WTC11 (cell line): ENCODE measurements at regions not wholly inside any gene's neighbourhood (a gene's known extent, or its start where the extent isn't known, plus 50 kb on each side); places are given as distances from the start of the nearest gene placed in this dataset.

Experiments
- ATAC-seq: fragments of 200-7000 bp; cut with Tn5 transposase; 2 replicates; pipeline ENCODE4 v1.10.0; 2021; ENCODE audit warnings: mild to moderate bottlenecking, moderate library complexity
- CTCF ChIA-PET: fragments of 300-600 bp; sonication (Branson Sonifier 250); formaldehyde crosslinking; loops from one replicate; lab custom pipeline; 2021; ENCODE audit warnings: antibody characterized with exemption; lab: Charles Lee
- POLR2A ChIA-PET: fragments of 350-600 bp; sonication (Branson Sonifier 250); formaldehyde crosslinking; loops from one replicate; lab custom pipeline; 2021; ENCODE audit warnings: antibody characterized with exemption; lab: Charles Lee
- DNase-seq: peaks from one replicate; pipeline ENCODE4 v3.0.0; 2021; ENCODE audit warnings: low spot score
- H3K27ac Mint-ChIP-seq: 2 replicates; pipeline ENCODE4 v1.8.0; 2021; ENCODE audit warnings: mixed read lengths
- H3K27me3 Mint-ChIP-seq: 2 replicates; pipeline ENCODE4 v1.8.0; 2021; ENCODE audit warnings: low read depth, mild to moderate bottlenecking, moderate library complexity, mixed read lengths
- H3K36me3 Mint-ChIP-seq: 2 replicates; pipeline ENCODE4 v1.8.0; 2021; ENCODE audit warnings: mixed read lengths
- H3K4me1 Mint-ChIP-seq: 2 replicates; pipeline ENCODE4 v1.8.0; 2022; ENCODE audit warnings: mixed read lengths
- H3K4me3 Mint-ChIP-seq: 2 replicates; pipeline ENCODE4 v1.8.0; 2021; ENCODE audit warnings: mild to moderate bottlenecking, moderate library complexity, mixed read lengths
- H3K9me3 Mint-ChIP-seq: 2 replicates; pipeline ENCODE4 v1.8.0; 2021; ENCODE audit warnings: mixed read lengths
- FOXK1 ChIP-seq: sonication (generic); formaldehyde crosslinking; IDR thresholded peaks from 2 replicates; pipeline ENCODE4 v1.8.0; 2022; ENCODE audit warnings: mild to moderate bottlenecking, moderate library complexity, missing genetic modification reagents
- JAZF1 ChIP-seq: fragments of 250-450 bp; sonication (Bioruptor Pico); IDR thresholded peaks from 2 replicates; pipeline ENCODE4 v1.9.0; 2021; ENCODE audit warnings: moderate library complexity, mild to moderate bottlenecking, inconsistent platforms
- NFE2L1 ChIP-seq: sonication (generic); formaldehyde crosslinking; IDR thresholded peaks from 2 replicates; pipeline ENCODE4 v1.8.1; 2023; ENCODE audit warnings: missing genetic modification reagents
- NFYB ChIP-seq: sonication (generic); formaldehyde crosslinking; conservative IDR thresholded peaks from 2 replicates; pipeline ENCODE4 v1.8.0; 2022; ENCODE audit warnings: low read depth, missing genetic modification reagents
- NR1H2 ChIP-seq: sonication (generic); formaldehyde crosslinking; IDR thresholded peaks from 2 replicates; pipeline ENCODE4 v1.9.0; 2021; ENCODE audit warnings: mild to moderate bottlenecking, moderate library complexity, missing genetic modification reagents
- NR2C2 ChIP-seq: sonication (generic); formaldehyde crosslinking; IDR thresholded peaks from 2 replicates; pipeline ENCODE4 v1.8.0; 2022; ENCODE audit warnings: mild to moderate bottlenecking, missing genetic modification reagents
- OVOL2 ChIP-seq: fragments of 250-450 bp; sonication (Bioruptor Pico); IDR thresholded peaks from 2 replicates; pipeline ENCODE4 v1.9.0; 2021; ENCODE audit warnings: mild to moderate bottlenecking, borderline replicate concordance
- TP53 ChIP-seq: sonication (generic); formaldehyde crosslinking; IDR thresholded peaks from 2 replicates; pipeline ENCODE4 v1.8.1; 2023; ENCODE audit warnings: mild to moderate bottlenecking, missing genetic modification reagents
- ZNF121 ChIP-seq: sonication (generic); formaldehyde crosslinking; IDR thresholded peaks from 2 replicates; pipeline ENCODE4 v1.8.0; 2023; ENCODE audit warnings: missing genetic modification reagents
- ZNF138 ChIP-seq: sonication (generic); formaldehyde crosslinking; conservative IDR thresholded peaks from 2 replicates; pipeline ENCODE4 v1.8.1; 2022; ENCODE audit warnings: mild to moderate bottlenecking, moderate library complexity, missing genetic modification reagents
- ZNF219 ChIP-seq: sonication (generic); formaldehyde crosslinking; IDR thresholded peaks from 2 replicates; pipeline ENCODE4 v1.8.0; 2023; ENCODE audit warnings: missing genetic modification reagents, mild to moderate bottlenecking, borderline replicate concordance
- ZNF263 ChIP-seq: sonication (generic); formaldehyde crosslinking; IDR thresholded peaks from 2 replicates; pipeline ENCODE4 v1.8.1; 2022; ENCODE audit warnings: low read depth, mild to moderate bottlenecking, moderate library complexity, missing genetic modification reagents
- ZNF396 ChIP-seq: fragments of 250-450 bp; sonication (Bioruptor Pico); IDR thresholded peaks from 2 replicates; pipeline ENCODE4 v1.8.0; 2021; ENCODE audit warnings: mild to moderate bottlenecking, moderate library complexity, borderline replicate concordance
- TF ChIP-seq, protein P1 (sequence below): sonication (generic); formaldehyde crosslinking; IDR thresholded peaks from 2 replicates; pipeline ENCODE4 v1.8.1; 2023; ENCODE audit warnings: mild to moderate bottlenecking, missing genetic modification reagents
- TF ChIP-seq, protein P2 (sequence below): sonication (generic); formaldehyde crosslinking; IDR thresholded peaks from 2 replicates; pipeline ENCODE4 v1.8.0; 2022; ENCODE audit warnings: mild to moderate bottlenecking, missing genetic modification reagents
- TF ChIP-seq, protein P3 (sequence below): sonication (generic); formaldehyde crosslinking; IDR thresholded peaks from 2 replicates; pipeline ENCODE4 v1.8.1; 2023; ENCODE audit warnings: mild to moderate bottlenecking, missing genetic modification reagents, borderline replicate concordance
- TF ChIP-seq, protein P4 (sequence below): fragments of 250-450 bp; sonication (Bioruptor Pico); IDR thresholded peaks from 2 replicates; pipeline ENCODE4 v2.1.2; 2022; ENCODE audit warnings: mild to moderate bottlenecking, moderate library complexity
- TF ChIP-seq, protein P5 (sequence below): sonication (generic); formaldehyde crosslinking; IDR thresholded peaks from 2 replicates; pipeline ENCODE4 v1.8.1; 2023; ENCODE audit warnings: mild to moderate bottlenecking, moderate library complexity, missing genetic modification reagents
- TF ChIP-seq, protein P6 (sequence below): sonication (generic); formaldehyde crosslinking; IDR thresholded peaks from 2 replicates; pipeline ENCODE4 v1.8.1; 2023; ENCODE audit warnings: mild to moderate bottlenecking, missing genetic modification reagents, moderate library complexity
- TF ChIP-seq, protein P7 (sequence below): sonication (generic); formaldehyde crosslinking; IDR thresholded peaks from 2 replicates; pipeline ENCODE4 v1.8.0; 2022; ENCODE audit warnings: missing genetic modification reagents
- TF ChIP-seq, protein P8 (sequence below): fragments of 250-450 bp; sonication (Bioruptor Pico); IDR thresholded peaks from 2 replicates; pipeline ENCODE4 v1.9.0; 2021; ENCODE audit warnings: moderate library complexity, mild to moderate bottlenecking, inconsistent platforms, borderline replicate concordance

DNA sequence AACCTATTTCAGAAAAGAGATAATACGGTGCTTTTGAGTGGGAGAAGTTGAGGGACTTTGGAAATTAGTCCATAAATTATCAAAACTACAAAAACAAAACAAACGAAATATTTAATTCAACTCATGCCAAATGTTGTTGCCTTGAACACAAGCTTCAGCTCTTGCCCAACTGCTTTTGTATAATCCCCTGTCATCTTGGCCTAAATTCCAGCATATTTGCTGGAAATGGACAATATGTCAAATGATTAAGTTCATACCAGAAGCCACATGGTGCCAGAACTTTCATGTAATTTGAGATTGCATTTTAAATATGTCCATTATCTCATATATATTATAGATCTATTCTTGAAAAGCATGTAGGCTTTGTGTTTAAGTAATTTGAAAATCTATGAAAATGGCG lies 373.7 kb upstream of the SLITRK6 start:
- ATAC-seq: no peak
- H3K36me3 Mint-ChIP-seq: no peaks in the 10 kb centered on the region
- CTCF ChIA-PET: no interaction called here

DNA sequence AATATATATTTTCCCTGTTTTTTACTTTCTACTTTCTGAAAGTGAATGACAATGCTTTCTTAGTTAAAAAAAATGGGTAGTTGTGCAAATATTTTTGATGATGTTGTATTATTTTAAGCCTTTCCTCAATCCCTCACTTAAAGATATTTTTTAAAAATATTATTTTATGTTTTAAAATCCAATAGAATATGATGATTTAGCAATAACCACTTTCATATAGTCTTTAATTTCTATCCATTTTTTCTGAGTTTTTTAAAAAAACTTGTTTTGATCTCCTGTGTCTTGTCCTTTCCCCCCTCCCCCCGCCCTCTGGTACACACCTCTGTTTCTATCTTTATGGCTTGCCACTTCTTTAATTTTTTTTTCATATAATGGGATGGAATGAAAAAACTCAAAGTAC lies 362.0 kb upstream of the SLITRK6 start:
- Mint-ChIP-seq H3K36me3 (peaks cover 13% of the 10 kb centered on the region), H3K27me3 (no peaks in the 10 kb centered on the region), H3K9me3 (peaks cover 18% of the 10 kb centered on the region), H3K27ac (no peak overlapping the region), H3K4me1 (peaks cover 13% of the 10 kb centered on the region), H3K4me3 (no peak overlapping the region)
- CTCF ChIA-PET: no interaction called here
- DNase-seq (no peak), ATAC-seq (no peak)
- POLR2A ChIA-PET: no interaction called here
- TF ChIP-seq, protein P1, sequence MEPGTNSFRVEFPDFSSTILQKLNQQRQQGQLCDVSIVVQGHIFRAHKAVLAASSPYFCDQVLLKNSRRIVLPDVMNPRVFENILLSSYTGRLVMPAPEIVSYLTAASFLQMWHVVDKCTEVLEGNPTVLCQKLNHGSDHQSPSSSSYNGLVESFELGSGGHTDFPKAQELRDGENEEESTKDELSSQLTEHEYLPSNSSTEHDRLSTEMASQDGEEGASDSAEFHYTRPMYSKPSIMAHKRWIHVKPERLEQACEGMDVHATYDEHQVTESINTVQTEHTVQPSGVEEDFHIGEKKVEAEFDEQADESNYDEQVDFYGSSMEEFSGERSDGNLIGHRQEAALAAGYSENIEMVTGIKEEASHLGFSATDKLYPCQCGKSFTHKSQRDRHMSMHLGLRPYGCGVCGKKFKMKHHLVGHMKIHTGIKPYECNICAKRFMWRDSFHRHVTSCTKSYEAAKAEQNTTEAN (CRISPR knock-in tag): no peak
- TF ChIP-seq, protein P2, sequence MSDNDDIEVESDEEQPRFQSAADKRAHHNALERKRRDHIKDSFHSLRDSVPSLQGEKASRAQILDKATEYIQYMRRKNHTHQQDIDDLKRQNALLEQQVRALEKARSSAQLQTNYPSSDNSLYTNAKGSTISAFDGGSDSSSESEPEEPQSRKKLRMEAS (CRISPR knock-in tag): no peak
- TF ChIP-seq, protein P3, sequence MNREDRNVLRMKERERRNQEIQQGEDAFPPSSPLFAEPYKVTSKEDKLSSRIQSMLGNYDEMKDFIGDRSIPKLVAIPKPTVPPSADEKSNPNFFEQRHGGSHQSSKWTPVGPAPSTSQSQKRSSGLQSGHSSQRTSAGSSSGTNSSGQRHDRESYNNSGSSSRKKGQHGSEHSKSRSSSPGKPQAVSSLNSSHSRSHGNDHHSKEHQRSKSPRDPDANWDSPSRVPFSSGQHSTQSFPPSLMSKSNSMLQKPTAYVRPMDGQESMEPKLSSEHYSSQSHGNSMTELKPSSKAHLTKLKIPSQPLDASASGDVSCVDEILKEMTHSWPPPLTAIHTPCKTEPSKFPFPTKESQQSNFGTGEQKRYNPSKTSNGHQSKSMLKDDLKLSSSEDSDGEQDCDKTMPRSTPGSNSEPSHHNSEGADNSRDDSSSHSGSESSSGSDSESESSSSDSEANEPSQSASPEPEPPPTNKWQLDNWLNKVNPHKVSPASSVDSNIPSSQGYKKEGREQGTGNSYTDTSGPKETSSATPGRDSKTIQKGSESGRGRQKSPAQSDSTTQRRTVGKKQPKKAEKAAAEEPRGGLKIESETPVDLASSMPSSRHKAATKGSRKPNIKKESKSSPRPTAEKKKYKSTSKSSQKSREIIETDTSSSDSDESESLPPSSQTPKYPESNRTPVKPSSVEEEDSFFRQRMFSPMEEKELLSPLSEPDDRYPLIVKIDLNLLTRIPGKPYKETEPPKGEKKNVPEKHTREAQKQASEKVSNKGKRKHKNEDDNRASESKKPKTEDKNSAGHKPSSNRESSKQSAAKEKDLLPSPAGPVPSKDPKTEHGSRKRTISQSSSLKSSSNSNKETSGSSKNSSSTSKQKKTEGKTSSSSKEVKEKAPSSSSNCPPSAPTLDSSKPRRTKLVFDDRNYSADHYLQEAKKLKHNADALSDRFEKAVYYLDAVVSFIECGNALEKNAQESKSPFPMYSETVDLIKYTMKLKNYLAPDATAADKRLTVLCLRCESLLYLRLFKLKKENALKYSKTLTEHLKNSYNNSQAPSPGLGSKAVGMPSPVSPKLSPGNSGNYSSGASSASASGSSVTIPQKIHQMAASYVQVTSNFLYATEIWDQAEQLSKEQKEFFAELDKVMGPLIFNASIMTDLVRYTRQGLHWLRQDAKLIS: no peak
- TF ChIP-seq NR1H2 (CRISPR knock-in tag): no peak
- TF ChIP-seq, protein P4, sequence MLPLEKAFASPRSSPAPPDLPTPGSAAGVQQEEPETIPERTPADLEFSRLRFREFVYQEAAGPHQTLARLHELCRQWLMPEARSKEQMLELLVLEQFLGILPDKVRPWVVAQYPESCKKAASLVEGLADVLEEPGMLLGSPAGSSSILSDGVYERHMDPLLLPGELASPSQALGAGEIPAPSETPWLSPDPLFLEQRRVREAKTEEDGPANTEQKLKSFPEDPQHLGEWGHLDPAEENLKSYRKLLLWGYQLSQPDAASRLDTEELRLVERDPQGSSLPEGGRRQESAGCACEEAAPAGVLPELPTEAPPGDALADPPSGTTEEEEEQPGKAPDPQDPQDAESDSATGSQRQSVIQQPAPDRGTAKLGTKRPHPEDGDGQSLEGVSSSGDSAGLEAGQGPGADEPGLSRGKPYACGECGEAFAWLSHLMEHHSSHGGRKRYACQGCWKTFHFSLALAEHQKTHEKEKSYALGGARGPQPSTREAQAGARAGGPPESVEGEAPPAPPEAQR: no peak
- TF ChIP-seq, protein P5, sequence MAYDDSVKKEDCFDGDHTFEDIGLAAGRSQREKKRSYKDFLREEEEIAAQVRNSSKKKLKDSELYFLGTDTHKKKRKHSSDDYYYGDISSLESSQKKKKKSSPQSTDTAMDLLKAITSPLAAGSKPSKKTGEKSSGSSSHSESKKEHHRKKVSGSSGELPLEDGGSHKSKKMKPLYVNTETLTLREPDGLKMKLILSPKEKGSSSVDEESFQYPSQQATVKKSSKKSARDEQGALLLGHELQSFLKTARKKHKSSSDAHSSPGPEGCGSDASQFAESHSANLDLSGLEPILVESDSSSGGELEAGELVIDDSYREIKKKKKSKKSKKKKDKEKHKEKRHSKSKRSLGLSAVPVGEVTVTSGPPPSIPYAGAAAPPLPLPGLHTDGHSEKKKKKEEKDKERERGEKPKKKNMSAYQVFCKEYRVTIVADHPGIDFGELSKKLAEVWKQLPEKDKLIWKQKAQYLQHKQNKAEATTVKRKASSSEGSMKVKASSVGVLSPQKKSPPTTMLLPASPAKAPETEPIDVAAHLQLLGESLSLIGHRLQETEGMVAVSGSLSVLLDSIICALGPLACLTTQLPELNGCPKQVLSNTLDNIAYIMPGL (CRISPR knock-in tag): no peak
- TF ChIP-seq NFE2L1 (CRISPR knock-in tag): no peak
- TF ChIP-seq, protein P6, sequence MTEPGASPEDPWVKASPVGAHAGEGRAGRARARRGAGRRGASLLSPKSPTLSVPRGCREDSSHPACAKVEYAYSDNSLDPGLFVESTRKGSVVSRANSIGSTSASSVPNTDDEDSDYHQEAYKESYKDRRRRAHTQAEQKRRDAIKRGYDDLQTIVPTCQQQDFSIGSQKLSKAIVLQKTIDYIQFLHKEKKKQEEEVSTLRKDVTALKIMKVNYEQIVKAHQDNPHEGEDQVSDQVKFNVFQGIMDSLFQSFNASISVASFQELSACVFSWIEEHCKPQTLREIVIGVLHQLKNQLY (CRISPR knock-in tag): no peak
- no peak for TF ChIP-seq OVOL2 (CRISPR knock-in tag)
- TF ChIP-seq FOXK1 (CRISPR knock-in tag): no peak
- TF ChIP-seq NFYB: no peak
- no peak for TF ChIP-seq ZNF121
- no peak for TF ChIP-seq ZNF138 (CRISPR knock-in tag)
- no peak for TF ChIP-seq JAZF1 (CRISPR knock-in tag)
- no peak for TF ChIP-seq NR2C2 (CRISPR knock-in tag)

More for the DNA sequence above, 373.7 kb upstream of the SLITRK6 start:
- Mint-ChIP-seq H3K27me3 (no peaks in the 10 kb centered on the region), H3K4me3 (no peak overlapping the region), H3K27ac (no peak overlapping the region), H3K9me3 (0 out of 2 replicates have a peak, but pooled peaks cover 3% of the 10 kb centered on the region), H3K4me1 (peaks cover under 1% of the 10 kb centered on the region; the same call in 1 of the 2 replicates)
- no peak for DNase-seq
- POLR2A ChIA-PET: no interaction called here
- TF ChIP-seq, protein P2 (CRISPR knock-in tag): no peak
- TF ChIP-seq OVOL2 (CRISPR knock-in tag): no peak
- TF ChIP-seq, protein P7, sequence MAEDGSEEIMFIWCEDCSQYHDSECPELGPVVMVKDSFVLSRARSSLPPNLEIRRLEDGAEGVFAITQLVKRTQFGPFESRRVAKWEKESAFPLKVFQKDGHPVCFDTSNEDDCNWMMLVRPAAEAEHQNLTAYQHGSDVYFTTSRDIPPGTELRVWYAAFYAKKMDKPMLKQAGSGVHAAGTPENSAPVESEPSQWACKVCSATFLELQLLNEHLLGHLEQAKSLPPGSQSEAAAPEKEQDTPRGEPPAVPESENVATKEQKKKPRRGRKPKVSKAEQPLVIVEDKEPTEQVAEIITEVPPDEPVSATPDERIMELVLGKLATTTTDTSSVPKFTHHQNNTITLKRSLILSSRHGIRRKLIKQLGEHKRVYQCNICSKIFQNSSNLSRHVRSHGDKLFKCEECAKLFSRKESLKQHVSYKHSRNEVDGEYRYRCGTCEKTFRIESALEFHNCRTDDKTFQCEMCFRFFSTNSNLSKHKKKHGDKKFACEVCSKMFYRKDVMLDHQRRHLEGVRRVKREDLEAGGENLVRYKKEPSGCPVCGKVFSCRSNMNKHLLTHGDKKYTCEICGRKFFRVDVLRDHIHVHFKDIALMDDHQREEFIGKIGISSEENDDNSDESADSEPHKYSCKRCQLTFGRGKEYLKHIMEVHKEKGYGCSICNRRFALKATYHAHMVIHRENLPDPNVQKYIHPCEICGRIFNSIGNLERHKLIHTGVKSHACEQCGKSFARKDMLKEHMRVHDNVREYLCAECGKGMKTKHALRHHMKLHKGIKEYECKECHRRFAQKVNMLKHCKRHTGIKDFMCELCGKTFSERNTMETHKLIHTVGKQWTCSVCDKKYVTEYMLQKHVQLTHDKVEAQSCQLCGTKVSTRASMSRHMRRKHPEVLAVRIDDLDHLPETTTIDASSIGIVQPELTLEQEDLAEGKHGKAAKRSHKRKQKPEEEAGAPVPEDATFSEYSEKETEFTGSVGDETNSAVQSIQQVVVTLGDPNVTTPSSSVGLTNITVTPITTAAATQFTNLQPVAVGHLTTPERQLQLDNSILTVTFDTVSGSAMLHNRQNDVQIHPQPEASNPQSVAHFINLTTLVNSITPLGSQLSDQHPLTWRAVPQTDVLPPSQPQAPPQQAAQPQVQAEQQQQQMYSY: no peak
- no peak for TF ChIP-seq ZNF263 (CRISPR knock-in tag)
- no peak for TF ChIP-seq TP53 (CRISPR knock-in tag)
- no peak for TF ChIP-seq ZNF219 (CRISPR knock-in tag)
- TF ChIP-seq, protein P8, sequence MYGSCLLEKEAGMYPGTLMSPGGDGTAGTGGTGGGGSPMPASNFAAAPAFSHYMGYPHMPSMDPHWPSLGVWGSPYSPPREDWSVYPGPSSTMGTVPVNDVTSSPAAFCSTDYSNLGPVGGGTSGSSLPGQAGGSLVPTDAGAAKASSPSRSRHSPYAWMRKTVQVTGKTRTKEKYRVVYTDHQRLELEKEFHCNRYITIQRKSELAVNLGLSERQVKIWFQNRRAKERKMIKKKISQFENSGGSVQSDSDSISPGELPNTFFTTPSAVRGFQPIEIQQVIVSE (CRISPR knock-in tag): no peak
- TF ChIP-seq ZNF396 (CRISPR knock-in tag): no peak
